ENCODE measurements at regions not wholly inside any gene's neighbourhood (a gene's known extent, or its start where the extent isn't known, plus 50 kb on each side); places are given as distances from the start of the nearest gene placed in this dataset.

GRCh38 chr13:108127406-108127805 is 87.9 kb downstream of the LIG4 start:
- Histone ChIP-seq H3K36me3 (ENCODE audit: control insufficient read depth in 2 of 2, insufficient read depth in 1 of 2, low read length in 2 of 2) (no peaks in the 10 kb centered on the region), H3K9me3 (ENCODE audit: control insufficient read depth, insufficient read depth, low read depth, low read length) (no peaks in the 10 kb centered on the region), H3K4me1 (ENCODE audit: control insufficient read depth, insufficient read depth, low read length) (no peaks in the 10 kb centered on the region), H3K4me3 (ENCODE audit: low read depth, low read length) (no peak overlapping the region), H3K27ac (ENCODE audit: extremely low read depth, low read depth, low read length) (no peak overlapping the region)
- ChIA-PET CTCF (no interaction called here), POLR2A (no interaction called here)
- TF ChIP-seq ZNF677 (tag by site-specific recombination; IDR thresholded peaks at IDR 0.05) (no peak), ZIC2 (tag by site-specific recombination; IDR thresholded peaks at IDR 0.05) (no peak), ZNF114 (tag by site-specific recombination; IDR thresholded peaks at IDR 0.05) (no peak), RBAK (tag by site-specific recombination; IDR thresholded peaks at IDR 0.05) (no peak), ZNF426 (tag by site-specific recombination; IDR thresholded peaks at IDR 0.05) (no peak), ZBTB48 (tag by site-specific recombination; IDR thresholded peaks at IDR 0.05) (no peak), ZNF660 (tag by site-specific recombination; IDR thresholded peaks at IDR 0.05) (no peak), ZNF791 (tag by site-specific recombination; IDR thresholded peaks at IDR 0.05) (no peak), ZNF214 (tag by site-specific recombination; IDR thresholded peaks at IDR 0.05; ENCODE audit: borderline replicate concordance) (no peak), ZNF121 (tag by site-specific recombination; IDR thresholded peaks at IDR 0.05) (no peak), ZSCAN16 (tag by site-specific recombination; IDR thresholded peaks at IDR 0.05) (no peak), ZNF416 (tag by site-specific recombination; IDR thresholded peaks at IDR 0.05) (no peak), ZSCAN4 (tag by site-specific recombination; IDR thresholded peaks at IDR 0.05) (no peak), ZNF362 (tag by site-specific recombination; IDR thresholded peaks at IDR 0.05) (no peak), ZNF521 (tag by site-specific recombination; IDR thresholded peaks at IDR 0.05) (no peak), GLI4 (tag by site-specific recombination; IDR thresholded peaks at IDR 0.05) (no peak), YY2 (tag by site-specific recombination; IDR thresholded peaks at IDR 0.05) (no peak)

- Histone ChIP-seq H3K36me3 (ENCODE audit: control insufficient read depth in 2 of 2, insufficient read depth in 1 of 2, low read length in 2 of 2) (no peaks in the 10 kb centered on the region), H3K9me3 (ENCODE audit: control insufficient read depth, insufficient read depth, low read depth, low read length) (no peaks in the 10 kb centered on the region), H3K4me1 (ENCODE audit: control insufficient read depth, insufficient read depth, low read length) (no peaks in the 10 kb centered on the region), H3K27ac (ENCODE audit: extremely low read depth, low read depth, low read length) (no peak overlapping the region), H3K4me3 (ENCODE audit: low read depth, low read length) (no peak overlapping the region)
- ChIA-PET CTCF (no interaction called here), POLR2A (no interaction called here)
- TF ChIP-seq ZNF341 (tag by site-specific recombination; IDR thresholded peaks at IDR 0.05; ENCODE audit: low read depth) (no peak), ZSCAN5A (tag by site-specific recombination; IDR thresholded peaks at IDR 0.05) (no peak), ZNF677 (tag by site-specific recombination; IDR thresholded peaks at IDR 0.05) (no peak), ZNF169 (tag by site-specific recombination; IDR thresholded peaks at IDR 0.05) (no peak), ZNF214 (tag by site-specific recombination; IDR thresholded peaks at IDR 0.05; ENCODE audit: borderline replicate concordance) (no peak), ZNF23 (tag by site-specific recombination; IDR thresholded peaks at IDR 0.05; ENCODE audit: borderline replicate concordance) (no peak), PRDM4 (tag by site-specific recombination; IDR thresholded peaks at IDR 0.05) (no peak), PRDM10 (tag by site-specific recombination; IDR thresholded peaks at IDR 0.05) (no peak), REPIN1 (tag by site-specific recombination; IDR thresholded peaks at IDR 0.05; ENCODE audit: low read depth) (no peak), ZNF423 (tag by site-specific recombination; IDR thresholded peaks at IDR 0.05) (no peak), CTCF (tag by site-specific recombination; IDR thresholded peaks at IDR 0.05) (no peak)
These were observed 89.3 kb downstream of the LIG4 start for GRCh38 chr13:108126056-108126455.
